SK-N-SH (cell line): ENCODE measurements at regions not wholly inside any gene's neighbourhood (a gene's known extent, or its start where the extent isn't known, plus 50 kb on each side); places are given as distances from the start of the nearest gene placed in this dataset.

Source experiments
- MXI1 ChIP-seq: IDR thresholded peaks from 2 replicates; pipeline ENCODE4 v1.6.1; 2012; ENCODE audit warnings: mild to moderate bottlenecking, low read depth, low read length, improper control_type of control experiment
- RAD21 ChIP-seq: IDR thresholded peaks from 2 replicates; pipeline ENCODE4 v1.6.1; 2012; ENCODE audit warnings: mild to moderate bottlenecking, low read length
- TF ChIP-seq, protein P1 (sequence below): fragments of 200-600 bp; sonication (generic); IDR thresholded peaks from 2 replicates; pipeline ENCODE4 v1.6.1; 2017; ENCODE audit warnings: antibody characterized with exemption, mild to moderate bottlenecking, moderate library complexity
- TF ChIP-seq, protein P2 (sequence below): IDR thresholded peaks from 2 replicates; pipeline ENCODE4; 2012
- TF ChIP-seq, protein P3 (sequence below): fragments of 150-350 bp; IDR thresholded peaks from 2 replicates; pipeline ENCODE4 v1.6.1; 2017; ENCODE audit warnings: antibody characterized with exemption, low read length, low read depth, borderline replicate concordance
- TF ChIP-seq, protein P4 (sequence below): IDR thresholded peaks from 2 replicates; pipeline ENCODE4 v1.4.0; 2012; ENCODE audit warnings: low read depth

DNA sequence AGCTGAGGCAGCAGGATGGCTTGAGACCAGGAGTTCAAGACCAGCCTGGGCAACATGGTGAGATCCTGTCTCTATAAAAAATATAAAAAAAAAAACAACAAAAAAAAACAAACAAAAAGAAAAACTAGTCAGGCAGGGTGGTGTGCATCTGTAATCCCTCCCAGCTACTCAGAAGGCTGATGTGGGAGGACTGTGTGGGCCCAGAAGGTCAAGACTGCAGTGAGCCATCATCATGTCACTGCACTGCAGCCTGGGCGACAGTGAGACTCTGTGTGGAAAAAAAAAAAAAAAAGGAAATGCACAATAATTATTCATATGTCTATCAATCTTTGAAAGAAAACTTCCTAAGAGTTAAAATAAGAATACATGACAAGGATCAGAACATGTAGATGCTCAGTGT lies 178.3 kb downstream of the SEM1 start:
- TF ChIP-seq, protein P1, sequence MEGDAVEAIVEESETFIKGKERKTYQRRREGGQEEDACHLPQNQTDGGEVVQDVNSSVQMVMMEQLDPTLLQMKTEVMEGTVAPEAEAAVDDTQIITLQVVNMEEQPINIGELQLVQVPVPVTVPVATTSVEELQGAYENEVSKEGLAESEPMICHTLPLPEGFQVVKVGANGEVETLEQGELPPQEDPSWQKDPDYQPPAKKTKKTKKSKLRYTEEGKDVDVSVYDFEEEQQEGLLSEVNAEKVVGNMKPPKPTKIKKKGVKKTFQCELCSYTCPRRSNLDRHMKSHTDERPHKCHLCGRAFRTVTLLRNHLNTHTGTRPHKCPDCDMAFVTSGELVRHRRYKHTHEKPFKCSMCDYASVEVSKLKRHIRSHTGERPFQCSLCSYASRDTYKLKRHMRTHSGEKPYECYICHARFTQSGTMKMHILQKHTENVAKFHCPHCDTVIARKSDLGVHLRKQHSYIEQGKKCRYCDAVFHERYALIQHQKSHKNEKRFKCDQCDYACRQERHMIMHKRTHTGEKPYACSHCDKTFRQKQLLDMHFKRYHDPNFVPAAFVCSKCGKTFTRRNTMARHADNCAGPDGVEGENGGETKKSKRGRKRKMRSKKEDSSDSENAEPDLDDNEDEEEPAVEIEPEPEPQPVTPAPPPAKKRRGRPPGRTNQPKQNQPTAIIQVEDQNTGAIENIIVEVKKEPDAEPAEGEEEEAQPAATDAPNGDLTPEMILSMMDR: no peak
- TF ChIP-seq MXI1: no peak
- TF ChIP-seq RAD21: no peak
- TF ChIP-seq, protein P2, sequence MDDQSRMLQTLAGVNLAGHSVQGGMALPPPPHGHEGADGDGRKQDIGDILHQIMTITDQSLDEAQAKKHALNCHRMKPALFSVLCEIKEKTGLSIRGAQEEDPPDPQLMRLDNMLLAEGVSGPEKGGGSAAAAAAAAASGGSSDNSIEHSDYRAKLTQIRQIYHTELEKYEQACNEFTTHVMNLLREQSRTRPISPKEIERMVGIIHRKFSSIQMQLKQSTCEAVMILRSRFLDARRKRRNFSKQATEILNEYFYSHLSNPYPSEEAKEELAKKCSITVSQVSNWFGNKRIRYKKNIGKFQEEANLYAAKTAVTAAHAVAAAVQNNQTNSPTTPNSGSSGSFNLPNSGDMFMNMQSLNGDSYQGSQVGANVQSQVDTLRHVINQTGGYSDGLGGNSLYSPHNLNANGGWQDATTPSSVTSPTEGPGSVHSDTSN: no peak
- TF ChIP-seq, protein P3, sequence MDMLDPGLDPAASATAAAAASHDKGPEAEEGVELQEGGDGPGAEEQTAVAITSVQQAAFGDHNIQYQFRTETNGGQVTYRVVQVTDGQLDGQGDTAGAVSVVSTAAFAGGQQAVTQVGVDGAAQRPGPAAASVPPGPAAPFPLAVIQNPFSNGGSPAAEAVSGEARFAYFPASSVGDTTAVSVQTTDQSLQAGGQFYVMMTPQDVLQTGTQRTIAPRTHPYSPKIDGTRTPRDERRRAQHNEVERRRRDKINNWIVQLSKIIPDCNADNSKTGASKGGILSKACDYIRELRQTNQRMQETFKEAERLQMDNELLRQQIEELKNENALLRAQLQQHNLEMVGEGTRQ: no peak
- TF ChIP-seq, protein P4, sequence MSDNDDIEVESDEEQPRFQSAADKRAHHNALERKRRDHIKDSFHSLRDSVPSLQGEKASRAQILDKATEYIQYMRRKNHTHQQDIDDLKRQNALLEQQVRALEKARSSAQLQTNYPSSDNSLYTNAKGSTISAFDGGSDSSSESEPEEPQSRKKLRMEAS: no peak
